ENCODE measurements at regions not wholly inside any gene's neighbourhood (a gene's known extent, or its start where the extent isn't known, plus 50 kb on each side); places are given as distances from the start of the nearest gene placed in this dataset.

DNA sequence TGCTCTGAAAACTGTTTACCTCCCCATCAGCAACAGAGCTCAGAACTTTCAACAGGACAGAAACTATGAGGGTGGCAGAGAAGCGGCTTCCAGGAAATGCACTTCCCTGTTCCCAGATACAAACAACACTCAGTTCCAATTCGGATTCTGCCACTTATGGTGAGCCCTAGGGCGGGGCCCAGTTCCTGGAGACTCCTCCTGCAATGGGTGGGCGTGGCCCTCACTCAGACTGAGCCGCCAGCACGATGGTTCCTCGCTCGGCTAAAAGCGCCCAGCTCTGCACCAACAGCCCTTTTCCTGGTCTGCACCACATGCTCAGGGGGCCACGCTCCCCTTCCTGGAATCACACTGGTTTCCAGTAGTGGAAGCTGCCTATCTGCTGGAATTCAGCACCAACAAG is 314.1 kb downstream of the CTTN start:
- no peaks in the 10 kb centered on the region for H3K9me3 ChIP-seq (replicated peaks in 1 of 2; ENCODE audit: control insufficient read depth in 2 of 2, insufficient read depth in 1 of 2, low read depth in 1 of 2, low read length in 2 of 2)
- no peaks in the 10 kb centered on the region for H3K36me3 ChIP-seq (replicated peaks in 1 of 2; ENCODE audit: control insufficient read depth in 2 of 2, insufficient read depth in 2 of 2, low read length in 2 of 2)
- H2BK120ac ChIP-seq (ENCODE audit: low read depth, low read length), result no peak overlapping the region
- no peak overlapping the region for H3K4me3 ChIP-seq (ENCODE audit: low read length in 2 of 2)
- no peak overlapping the region for H2BK15ac ChIP-seq (ENCODE audit: low read length)
- H2BK5ac ChIP-seq (ENCODE audit: low read length), result no peak overlapping the region
- WGBS, 2 donors (ENCODE audit: extremely low coverage in 2 of 2, insufficient read length in 2 of 2, insufficient replicate concordance in 1 of 2), result no CpG with 5 or more reads among the region's 10 CpGs
- no peak overlapping the region for H4K91ac ChIP-seq (ENCODE audit: low read depth, low read length, poor library complexity)
- H3K23ac ChIP-seq (ENCODE audit: low read depth, low read length, poor library complexity), result peak overlapping the region; percentile 7
- no peaks in the 10 kb centered on the region for H3K27me3 ChIP-seq (ENCODE audit: control insufficient read depth in 3 of 3, insufficient read depth in 3 of 3, low read depth in 1 of 3, low read length in 3 of 3)
- H4K8ac ChIP-seq (ENCODE audit: low read depth, low read length), result no peak overlapping the region
- H3K4ac ChIP-seq (ENCODE audit: low read length), result no peak overlapping the region
- H3K18ac ChIP-seq (ENCODE audit: low read length), result peak overlapping the region; percentile 23
- no peak for DNase-seq (ENCODE audit: low spot score)
- H2AFZ ChIP-seq (ENCODE audit: low read length), result no peak overlapping the region
- no peak overlapping the region for H3K4me2 ChIP-seq (ENCODE audit: insufficient read depth, low read length, poor library complexity, severe bottlenecking)
- peak overlapping the region; percentile 24 for H2AK5ac ChIP-seq (ENCODE audit: low read depth, low read length)
- no peak overlapping the region for H3K27ac ChIP-seq (replicated peaks; ENCODE audit: low read length)
- H3K4me1 ChIP-seq (ENCODE audit: control insufficient read depth in 2 of 2, insufficient read depth in 1 of 2, low read depth in 1 of 2, low read length in 2 of 2), result peaks cover 13 to 16% of the 10 kb centered on the region in 2 donors
- H3K9ac ChIP-seq (ENCODE audit: low read depth, low read length, poor library complexity), result no peak overlapping the region
- no peaks in the 10 kb centered on the region for H3K79me1 ChIP-seq (ENCODE audit: low read depth, low read length)
- no peak overlapping the region for H3K14ac ChIP-seq (ENCODE audit: low read length)
- no peak overlapping the region for H2BK12ac ChIP-seq (ENCODE audit: low read length)

DNA sequence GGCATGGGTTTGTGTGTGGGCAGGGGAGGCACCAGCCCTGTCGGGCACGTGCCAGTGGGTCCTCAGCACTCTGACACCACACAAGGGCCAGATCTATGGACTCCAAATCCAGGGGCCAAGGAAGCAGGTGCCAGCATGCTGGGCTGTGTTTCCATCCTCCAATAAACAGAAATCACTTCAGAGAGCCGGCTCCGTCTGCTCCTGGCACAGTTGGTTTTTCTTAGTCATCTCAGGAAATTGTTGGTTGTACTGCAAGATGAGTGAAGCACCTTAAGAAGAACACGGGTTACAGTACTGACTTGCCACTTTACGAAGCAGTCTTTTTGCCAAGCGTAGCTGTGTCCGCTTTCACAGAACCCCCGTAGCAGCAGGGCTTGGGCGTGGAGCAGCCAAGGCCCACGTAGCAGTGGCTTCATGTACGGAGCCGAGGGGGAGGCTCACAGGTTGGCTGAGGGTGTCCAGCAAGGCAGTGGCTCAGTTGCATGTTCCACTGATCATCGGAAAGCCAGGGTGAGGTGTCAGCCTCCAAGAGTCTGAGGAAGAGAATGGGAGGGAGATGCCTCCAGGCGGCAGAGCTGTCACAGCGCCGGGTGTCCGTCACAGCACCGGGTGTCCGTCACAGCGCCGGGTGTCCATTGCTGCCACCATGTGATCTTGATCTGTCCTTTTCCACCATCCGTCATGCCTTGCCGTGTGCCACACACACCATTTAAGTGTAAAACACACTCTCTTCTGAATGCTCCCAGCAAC is 314.9 kb downstream of the CTTN start:
- H2AK5ac ChIP-seq (ENCODE audit: low read depth, low read length), result peak overlapping the region; percentile 85

DNA sequence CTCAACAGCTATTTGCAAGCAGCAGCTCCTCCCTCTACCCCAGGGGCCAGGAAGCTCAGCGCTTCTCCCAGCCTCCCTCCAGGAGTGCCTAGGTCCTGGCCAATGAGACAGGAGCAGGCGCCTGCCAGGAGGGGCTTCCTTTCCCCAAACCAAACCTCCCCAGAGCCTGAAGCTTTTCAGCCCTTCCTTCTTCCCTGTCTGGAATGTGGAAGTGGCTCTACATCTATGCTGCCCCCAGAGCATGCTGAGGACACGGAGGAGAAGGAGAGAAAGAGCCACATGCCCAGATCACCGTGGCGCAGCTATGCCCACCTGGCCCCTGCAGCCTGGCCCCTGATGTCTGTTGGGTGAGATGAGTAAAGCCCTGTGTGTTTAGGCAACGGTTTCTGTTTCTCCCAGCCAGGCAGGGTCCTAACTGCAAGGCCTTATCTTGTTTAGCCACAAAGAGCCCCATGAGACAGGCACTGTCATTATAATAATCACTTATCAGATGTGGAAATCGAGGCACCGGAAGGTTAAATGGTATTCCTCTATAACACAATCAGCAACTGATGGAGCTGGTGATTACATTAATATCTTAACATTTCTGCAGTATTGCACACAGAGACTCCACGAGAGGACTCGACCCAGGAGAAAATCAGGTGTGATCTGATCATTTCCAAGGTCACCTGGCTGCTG is 315.8 kb downstream of the CTTN start:
- peak; percentile 14 for DNase-seq (ENCODE audit: low spot score)

More for the DNA sequence above, 314.9 kb downstream of the CTTN start:
- Histone ChIP-seq H3K4me3 (ENCODE audit: low read length in 2 of 2) (no peak overlapping the region), H3K4ac (ENCODE audit: low read length) (no peak overlapping the region), H3K27me3 (ENCODE audit: control insufficient read depth in 3 of 3, insufficient read depth in 3 of 3, low read depth in 1 of 3, low read length in 3 of 3) (no peaks in the 10 kb centered on the region), H2BK12ac (ENCODE audit: low read length) (no peak overlapping the region), H3K23ac (ENCODE audit: low read depth, low read length, poor library complexity) (peak overlapping the region; percentile 76), H3K14ac (ENCODE audit: low read length) (peak overlapping the region; percentile 14), H4K91ac (ENCODE audit: low read depth, low read length, poor library complexity) (no peak overlapping the region), H3K27ac (replicated peaks; ENCODE audit: low read length) (no peak overlapping the region), H3K36me3 (replicated peaks in 1 of 2; ENCODE audit: control insufficient read depth in 2 of 2, insufficient read depth in 2 of 2, low read length in 2 of 2) (no peaks in the 10 kb centered on the region), H3K18ac (ENCODE audit: low read length) (peak overlapping the region; percentile 92), H3K4me1 (ENCODE audit: control insufficient read depth in 2 of 2, insufficient read depth in 1 of 2, low read depth in 1 of 2, low read length in 2 of 2) (peaks cover 16 to 23% of the 10 kb centered on the region in 2 donors), H2BK120ac (ENCODE audit: low read depth, low read length) (no peak overlapping the region), H3K9ac (ENCODE audit: low read depth, low read length, poor library complexity) (no peak overlapping the region), H3K9me3 (replicated peaks in 1 of 2; ENCODE audit: control insufficient read depth in 2 of 2, insufficient read depth in 1 of 2, low read depth in 1 of 2, low read length in 2 of 2) (no peaks in the 10 kb centered on the region), H3K4me2 (ENCODE audit: insufficient read depth, low read length, poor library complexity, severe bottlenecking) (no peak overlapping the region), H3K79me1 (ENCODE audit: low read depth, low read length) (no peaks in the 10 kb centered on the region), H2BK15ac (ENCODE audit: low read length) (no peak overlapping the region), H2AFZ (ENCODE audit: low read length) (no peak overlapping the region), H4K8ac (ENCODE audit: low read depth, low read length) (peak overlapping the region; percentile 89), H2BK5ac (ENCODE audit: low read length) (no peak overlapping the region)
- WGBS, 2 donors (ENCODE audit: extremely low coverage in 2 of 2, insufficient read length in 2 of 2, insufficient replicate concordance in 1 of 2), result no CpG with 5 or more reads among the region's 24 CpGs
- DNase-seq (ENCODE audit: low spot score), result no peak

More for the DNA sequence above, 315.8 kb downstream of the CTTN start:
- no peaks in the 10 kb centered on the region for H3K9me3 ChIP-seq (replicated peaks in 1 of 2; ENCODE audit: control insufficient read depth in 2 of 2, insufficient read depth in 1 of 2, low read depth in 1 of 2, low read length in 2 of 2)
- no peaks in the 10 kb centered on the region for H3K79me1 ChIP-seq (ENCODE audit: low read depth, low read length)
- no CpG with 5 or more reads among the region's 10 CpGs for WGBS, 2 donors (ENCODE audit: extremely low coverage in 2 of 2, insufficient read length in 2 of 2, insufficient replicate concordance in 1 of 2)
- H3K23ac ChIP-seq (ENCODE audit: low read depth, low read length, poor library complexity), result no peak overlapping the region
- no peak overlapping the region for H2AFZ ChIP-seq (ENCODE audit: low read length)
- H3K14ac ChIP-seq (ENCODE audit: low read length), result peak overlapping the region; percentile 14
- no peak overlapping the region for H3K4ac ChIP-seq (ENCODE audit: low read length)
- no peak overlapping the region for H3K4me3 ChIP-seq (ENCODE audit: low read length in 2 of 2)
- no peak overlapping the region for H3K27ac ChIP-seq (replicated peaks; ENCODE audit: low read length)
- no peak overlapping the region for H2BK120ac ChIP-seq (ENCODE audit: low read depth, low read length)
- H3K9ac ChIP-seq (ENCODE audit: low read depth, low read length, poor library complexity), result no peak overlapping the region
- no peak overlapping the region for H3K4me2 ChIP-seq (ENCODE audit: insufficient read depth, low read length, poor library complexity, severe bottlenecking)
- no peak overlapping the region for H2BK15ac ChIP-seq (ENCODE audit: low read length)
- H3K4me1 ChIP-seq (ENCODE audit: control insufficient read depth in 2 of 2, insufficient read depth in 1 of 2, low read depth in 1 of 2, low read length in 2 of 2), result peaks cover 16 to 22% of the 10 kb centered on the region in 2 donors
- H2BK5ac ChIP-seq (ENCODE audit: low read length), result no peak overlapping the region
- peak overlapping the region; percentile 63 for H3K18ac ChIP-seq (ENCODE audit: low read length)
- no peak overlapping the region for H4K91ac ChIP-seq (ENCODE audit: low read depth, low read length, poor library complexity)
- no peak overlapping the region for H2BK12ac ChIP-seq (ENCODE audit: low read length)
- H3K27me3 ChIP-seq (ENCODE audit: control insufficient read depth in 3 of 3, insufficient read depth in 3 of 3, low read depth in 1 of 3, low read length in 3 of 3), result no peaks in the 10 kb centered on the region
- no peak overlapping the region for H2AK5ac ChIP-seq (ENCODE audit: low read depth, low read length)
- H4K8ac ChIP-seq (ENCODE audit: low read depth, low read length), result peak overlapping the region; percentile 89
- H3K36me3 ChIP-seq (replicated peaks in 1 of 2; ENCODE audit: control insufficient read depth in 2 of 2, insufficient read depth in 2 of 2, low read length in 2 of 2), result no peaks in the 10 kb centered on the region
